GM12878 (cell line): ENCODE measurements at regions not wholly inside any gene's neighbourhood (a gene's known extent, or its start where the extent isn't known, plus 50 kb on each side); places are given as distances from the start of the nearest gene placed in this dataset.

Source experiments
- TF ChIP-seq, protein P1 (sequence below): fragments of 450-650 bp; IDR thresholded peaks from 2 replicates; pipeline ENCODE4 v1.6.1; 2016; ENCODE audit warnings: mild to moderate bottlenecking, moderate library complexity, borderline replicate concordance
- TF ChIP-seq, protein P2 (sequence below): IDR thresholded peaks from 2 replicates; pipeline ENCODE4 v1.6.1; 2012; ENCODE audit warnings: low read length, inconsistent platforms
- TF ChIP-seq, protein P3 (sequence below): fragments of 450-650 bp; formaldehyde crosslinking; IDR thresholded peaks from 2 replicates; pipeline ENCODE4 v1.5.0; 2022; ENCODE audit warnings: mild to moderate bottlenecking, missing genetic modification characterization

DNA sequence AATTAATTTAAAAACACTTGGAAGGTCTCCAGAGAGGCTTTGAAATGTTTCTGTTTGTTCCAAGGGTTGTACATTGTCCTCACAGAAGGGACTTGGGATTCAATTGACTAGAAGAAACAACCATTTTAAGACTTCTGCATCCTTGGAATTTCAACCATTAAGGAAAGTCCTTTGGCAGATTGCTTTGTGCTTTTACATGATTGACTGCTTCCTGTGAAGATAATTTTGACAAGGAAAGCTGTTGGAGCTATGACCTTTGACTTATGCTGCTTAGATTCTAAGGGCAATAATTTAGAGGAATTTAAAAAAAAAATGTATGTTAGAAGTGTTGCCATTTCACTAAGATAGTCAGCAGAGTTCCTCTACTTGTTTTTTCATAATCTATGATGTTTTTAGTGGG is 483.9 kb upstream of the TBL1XR1 start (continued):
- TF ChIP-seq, protein P1, sequence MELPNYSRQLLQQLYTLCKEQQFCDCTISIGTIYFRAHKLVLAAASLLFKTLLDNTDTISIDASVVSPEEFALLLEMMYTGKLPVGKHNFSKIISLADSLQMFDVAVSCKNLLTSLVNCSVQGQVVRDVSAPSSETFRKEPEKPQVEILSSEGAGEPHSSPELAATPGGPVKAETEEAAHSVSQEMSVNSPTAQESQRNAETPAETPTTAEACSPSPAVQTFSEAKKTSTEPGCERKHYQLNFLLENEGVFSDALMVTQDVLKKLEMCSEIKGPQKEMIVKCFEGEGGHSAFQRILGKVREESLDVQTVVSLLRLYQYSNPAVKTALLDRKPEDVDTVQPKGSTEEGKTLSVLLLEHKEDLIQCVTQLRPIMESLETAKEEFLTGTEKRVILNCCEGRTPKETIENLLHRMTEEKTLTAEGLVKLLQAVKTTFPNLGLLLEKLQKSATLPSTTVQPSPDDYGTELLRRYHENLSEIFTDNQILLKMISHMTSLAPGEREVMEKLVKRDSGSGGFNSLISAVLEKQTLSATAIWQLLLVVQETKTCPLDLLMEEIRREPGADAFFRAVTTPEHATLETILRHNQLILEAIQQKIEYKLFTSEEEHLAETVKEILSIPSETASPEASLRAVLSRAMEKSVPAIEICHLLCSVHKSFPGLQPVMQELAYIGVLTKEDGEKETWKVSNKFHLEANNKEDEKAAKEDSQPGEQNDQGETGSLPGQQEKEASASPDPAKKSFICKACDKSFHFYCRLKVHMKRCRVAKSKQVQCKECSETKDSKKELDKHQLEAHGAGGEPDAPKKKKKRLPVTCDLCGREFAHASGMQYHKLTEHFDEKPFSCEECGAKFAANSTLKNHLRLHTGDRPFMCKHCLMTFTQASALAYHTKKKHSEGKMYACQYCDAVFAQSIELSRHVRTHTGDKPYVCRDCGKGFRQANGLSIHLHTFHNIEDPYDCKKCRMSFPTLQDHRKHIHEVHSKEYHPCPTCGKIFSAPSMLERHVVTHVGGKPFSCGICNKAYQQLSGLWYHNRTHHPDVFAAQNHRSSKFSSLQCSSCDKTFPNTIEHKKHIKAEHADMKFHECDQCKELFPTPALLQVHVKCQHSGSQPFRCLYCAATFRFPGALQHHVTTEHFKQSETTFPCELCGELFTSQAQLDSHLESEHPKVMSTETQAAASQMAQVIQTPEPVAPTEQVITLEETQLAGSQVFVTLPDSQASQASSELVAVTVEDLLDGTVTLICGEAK: no peak
- TF ChIP-seq, protein P2, sequence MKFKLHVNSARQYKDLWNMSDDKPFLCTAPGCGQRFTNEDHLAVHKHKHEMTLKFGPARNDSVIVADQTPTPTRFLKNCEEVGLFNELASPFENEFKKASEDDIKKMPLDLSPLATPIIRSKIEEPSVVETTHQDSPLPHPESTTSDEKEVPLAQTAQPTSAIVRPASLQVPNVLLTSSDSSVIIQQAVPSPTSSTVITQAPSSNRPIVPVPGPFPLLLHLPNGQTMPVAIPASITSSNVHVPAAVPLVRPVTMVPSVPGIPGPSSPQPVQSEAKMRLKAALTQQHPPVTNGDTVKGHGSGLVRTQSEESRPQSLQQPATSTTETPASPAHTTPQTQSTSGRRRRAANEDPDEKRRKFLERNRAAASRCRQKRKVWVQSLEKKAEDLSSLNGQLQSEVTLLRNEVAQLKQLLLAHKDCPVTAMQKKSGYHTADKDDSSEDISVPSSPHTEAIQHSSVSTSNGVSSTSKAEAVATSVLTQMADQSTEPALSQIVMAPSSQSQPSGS: no peak
- TF ChIP-seq, protein P3, sequence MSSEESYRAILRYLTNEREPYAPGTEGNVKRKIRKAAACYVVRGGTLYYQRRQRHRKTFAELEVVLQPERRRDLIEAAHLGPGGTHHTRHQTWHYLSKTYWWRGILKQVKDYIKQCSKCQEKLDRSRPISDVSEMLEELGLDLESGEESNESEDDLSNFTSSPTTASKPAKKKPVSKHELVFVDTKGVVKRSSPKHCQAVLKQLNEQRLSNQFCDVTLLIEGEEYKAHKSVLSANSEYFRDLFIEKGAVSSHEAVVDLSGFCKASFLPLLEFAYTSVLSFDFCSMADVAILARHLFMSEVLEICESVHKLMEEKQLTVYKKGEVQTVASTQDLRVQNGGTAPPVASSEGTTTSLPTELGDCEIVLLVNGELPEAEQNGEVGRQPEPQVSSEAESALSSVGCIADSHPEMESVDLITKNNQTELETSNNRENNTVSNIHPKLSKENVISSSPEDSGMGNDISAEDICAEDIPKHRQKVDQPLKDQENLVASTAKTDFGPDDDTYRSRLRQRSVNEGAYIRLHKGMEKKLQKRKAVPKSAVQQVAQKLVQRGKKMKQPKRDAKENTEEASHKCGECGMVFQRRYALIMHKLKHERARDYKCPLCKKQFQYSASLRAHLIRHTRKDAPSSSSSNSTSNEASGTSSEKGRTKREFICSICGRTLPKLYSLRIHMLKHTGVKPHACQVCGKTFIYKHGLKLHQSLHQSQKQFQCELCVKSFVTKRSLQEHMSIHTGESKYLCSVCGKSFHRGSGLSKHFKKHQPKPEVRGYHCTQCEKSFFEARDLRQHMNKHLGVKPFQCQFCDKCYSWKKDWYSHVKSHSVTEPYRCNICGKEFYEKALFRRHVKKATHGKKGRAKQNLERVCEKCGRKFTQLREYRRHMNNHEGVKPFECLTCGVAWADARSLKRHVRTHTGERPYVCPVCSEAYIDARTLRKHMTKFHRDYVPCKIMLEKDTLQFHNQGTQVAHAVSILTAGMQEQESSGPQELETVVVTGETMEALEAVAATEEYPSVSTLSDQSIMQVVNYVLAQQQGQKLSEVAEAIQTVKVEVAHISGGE (CRISPR knock-in tag): no peak
